WTC11 (cell line): ENCODE measurements at regions not wholly inside any gene's neighbourhood (a gene's known extent, or its start where the extent isn't known, plus 50 kb on each side); places are given as distances from the start of the nearest gene placed in this dataset.

Experiments used
- ATAC-seq: fragments of 200-7000 bp; cut with Tn5 transposase; 2 replicates; pipeline ENCODE4 v1.10.0; 2021; ENCODE audit warnings: mild to moderate bottlenecking, moderate library complexity
- CTCF ChIA-PET: fragments of 300-600 bp; sonication (Branson Sonifier 250); formaldehyde crosslinking; loops from one replicate; lab custom pipeline; 2021; ENCODE audit warnings: antibody characterized with exemption; lab: Charles Lee
- POLR2A ChIA-PET: fragments of 350-600 bp; sonication (Branson Sonifier 250); formaldehyde crosslinking; loops from one replicate; lab custom pipeline; 2021; ENCODE audit warnings: antibody characterized with exemption; lab: Charles Lee
- DNase-seq: peaks from one replicate; pipeline ENCODE4 v3.0.0; 2021; ENCODE audit warnings: low spot score
- H3K27ac Mint-ChIP-seq: 2 replicates; pipeline ENCODE4 v1.8.0; 2021; ENCODE audit warnings: mixed read lengths
- H3K27me3 Mint-ChIP-seq: 2 replicates; pipeline ENCODE4 v1.8.0; 2021; ENCODE audit warnings: low read depth, mild to moderate bottlenecking, moderate library complexity, mixed read lengths
- H3K36me3 Mint-ChIP-seq: 2 replicates; pipeline ENCODE4 v1.8.0; 2021; ENCODE audit warnings: mixed read lengths
- H3K4me1 Mint-ChIP-seq: 2 replicates; pipeline ENCODE4 v1.8.0; 2022; ENCODE audit warnings: mixed read lengths
- H3K4me3 Mint-ChIP-seq: 2 replicates; pipeline ENCODE4 v1.8.0; 2021; ENCODE audit warnings: mild to moderate bottlenecking, moderate library complexity, mixed read lengths
- H3K9me3 Mint-ChIP-seq: 2 replicates; pipeline ENCODE4 v1.8.0; 2021; ENCODE audit warnings: mixed read lengths
- ATF1 ChIP-seq: sonication (generic); formaldehyde crosslinking; IDR thresholded peaks from 2 replicates; pipeline ENCODE4 v1.8.1; 2023; ENCODE audit warnings: mild to moderate bottlenecking, moderate library complexity, missing genetic modification reagents
- ESRRA ChIP-seq: sonication (generic); formaldehyde crosslinking; IDR thresholded peaks from 2 replicates; pipeline ENCODE4 v1.8.1; 2022; ENCODE audit warnings: mild to moderate bottlenecking, missing genetic modification reagents, borderline replicate concordance
- GABPB1 ChIP-seq: sonication (generic); formaldehyde crosslinking; IDR thresholded peaks from 2 replicates; pipeline ENCODE4 v1.8.1; 2023; ENCODE audit warnings: mild to moderate bottlenecking, missing genetic modification reagents
- GRHL2 ChIP-seq: fragments of 250-450 bp; sonication (Bioruptor Pico); IDR thresholded peaks from 2 replicates; pipeline ENCODE4 v1.8.0; 2022; ENCODE audit warnings: mild to moderate bottlenecking, moderate library complexity; ENCODE audit not compliant: insufficient replicate concordance, severe bottlenecking
- MXD4 ChIP-seq: fragments of 250-450 bp; sonication (Bioruptor Pico); IDR thresholded peaks from 2 replicates; pipeline ENCODE4 v1.8.0; 2021; ENCODE audit warnings: mild to moderate bottlenecking, moderate library complexity, borderline replicate concordance
- NR3C1 ChIP-seq: sonication (generic); formaldehyde crosslinking; conservative IDR thresholded peaks from 2 replicates; pipeline ENCODE4 v1.8.1; 2023; ENCODE audit warnings: low read depth, mild to moderate bottlenecking, missing genetic modification reagents
- RELA ChIP-seq: sonication (generic); formaldehyde crosslinking; IDR thresholded peaks from 2 replicates; pipeline ENCODE4 v1.8.1; 2022; ENCODE audit warnings: missing genetic modification reagents, mild to moderate bottlenecking, borderline replicate concordance
- SOX15 ChIP-seq: fragments of 250-450 bp; sonication (Bioruptor Pico); IDR thresholded peaks from 2 replicates; pipeline ENCODE4 v1.9.0; 2021; ENCODE audit warnings: mild to moderate bottlenecking
- SP1 ChIP-seq: sonication (generic); formaldehyde crosslinking; conservative IDR thresholded peaks from 2 replicates; pipeline ENCODE4 v1.8.1; 2022; ENCODE audit warnings: missing genetic modification reagents
- ZBTB21 ChIP-seq: sonication (generic); formaldehyde crosslinking; IDR thresholded peaks from 2 replicates; pipeline ENCODE4 v1.8.1; 2023; ENCODE audit warnings: mild to moderate bottlenecking, missing genetic modification reagents, borderline replicate concordance
- ZNF416 ChIP-seq: fragments of 250-450 bp; sonication (Bioruptor Pico); IDR thresholded peaks from 2 replicates; pipeline ENCODE4 v1.9.0; 2021; ENCODE audit warnings: mild to moderate bottlenecking, inconsistent platforms
- TF ChIP-seq, protein P1 (sequence below): fragments of 250-450 bp; sonication (Bioruptor Pico); IDR thresholded peaks from 2 replicates; pipeline ENCODE4 v1.9.0; 2021; ENCODE audit warnings: moderate library complexity, mild to moderate bottlenecking, inconsistent platforms, borderline replicate concordance
- TF ChIP-seq, protein P2 (sequence below): sonication (generic); formaldehyde crosslinking; IDR thresholded peaks from 2 replicates; pipeline ENCODE4 v1.8.1; 2022; ENCODE audit warnings: mild to moderate bottlenecking, moderate library complexity, missing genetic modification reagents
- TF ChIP-seq, protein P3 (sequence below): sonication (generic); formaldehyde crosslinking; IDR thresholded peaks from 2 replicates; pipeline ENCODE4 v1.8.1; 2023; ENCODE audit warnings: mild to moderate bottlenecking, missing genetic modification reagents
- TF ChIP-seq, protein P4 (sequence below): sonication (generic); formaldehyde crosslinking; conservative IDR thresholded peaks from 2 replicates; pipeline ENCODE4 v1.8.1; 2023; ENCODE audit warnings: mild to moderate bottlenecking, low read depth, missing genetic modification reagents, moderate library complexity
- TF ChIP-seq, protein P5 (sequence below): sonication (generic); formaldehyde crosslinking; IDR thresholded peaks from 2 replicates; pipeline ENCODE4 v1.8.1; 2023; ENCODE audit warnings: mild to moderate bottlenecking, missing genetic modification reagents, moderate library complexity
- TF ChIP-seq, protein P6 (sequence below): sonication (generic); formaldehyde crosslinking; IDR thresholded peaks from 2 replicates; pipeline ENCODE4 v1.8.0; 2023; ENCODE audit warnings: missing genetic modification reagents
- TF ChIP-seq, protein P7 (sequence below): sonication (generic); formaldehyde crosslinking; IDR thresholded peaks from 2 replicates; pipeline ENCODE4 v1.8.1; 2022; ENCODE audit warnings: low read depth, missing genetic modification reagents, borderline replicate concordance
- TF ChIP-seq, protein P8 (sequence below): sonication (generic); formaldehyde crosslinking; IDR thresholded peaks from 2 replicates; pipeline ENCODE4 v1.8.0; 2022; ENCODE audit warnings: mild to moderate bottlenecking, missing genetic modification reagents
- TF ChIP-seq, protein P9 (sequence below): sonication (generic); formaldehyde crosslinking; IDR thresholded peaks from 2 replicates; pipeline ENCODE4 v1.8.0; 2022; ENCODE audit warnings: mild to moderate bottlenecking, missing genetic modification reagents

DNA sequence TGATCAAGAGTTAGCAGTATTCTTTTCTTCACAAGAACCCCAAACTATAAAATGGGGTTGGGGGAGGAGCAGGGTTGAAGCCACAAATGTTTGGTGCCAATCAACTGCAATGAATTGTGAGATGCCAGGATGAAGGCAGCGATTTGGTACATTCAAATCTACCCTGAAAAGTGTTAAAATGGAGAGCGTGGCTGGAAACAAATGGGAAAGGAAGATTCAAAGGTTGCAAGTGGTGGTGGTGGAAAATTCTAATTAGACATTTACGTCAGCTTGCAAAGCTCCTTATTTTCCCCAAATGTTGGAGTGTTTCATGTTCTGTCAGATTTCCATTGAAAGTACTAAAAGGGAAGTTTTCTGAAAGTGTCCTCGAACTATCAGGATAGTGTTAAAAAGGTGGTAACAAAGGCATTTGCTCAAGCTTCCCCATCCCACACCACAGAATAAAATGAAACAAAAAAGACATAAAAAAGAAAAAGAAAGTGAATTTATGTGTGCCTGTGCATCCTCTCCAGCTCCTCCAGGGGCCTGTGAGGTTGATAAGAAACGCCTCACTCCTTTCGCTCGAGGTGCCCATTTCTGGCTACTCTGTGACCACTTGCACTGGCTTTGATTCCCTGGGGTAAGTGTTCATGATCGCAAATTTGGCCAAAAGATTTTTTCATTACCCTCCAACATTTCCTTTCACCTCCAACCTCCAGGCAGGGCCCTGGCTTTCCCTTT, 424.1 kb upstream of the POU3F3 start:
- ChIA-PET POLR2A (no interaction called here), CTCF (no interaction called here)
- Mint-ChIP-seq H3K9me3 (no peaks in the 10 kb centered on the region), H3K27me3 (no peaks in the 10 kb centered on the region), H3K4me1 (peaks cover 49% of the 10 kb centered on the region), H3K4me3 (no peak overlapping the region), H3K36me3 (no peaks in the 10 kb centered on the region), H3K27ac (no peak overlapping the region)
- ATAC-seq: no peak
- no peak for DNase-seq
- TF ChIP-seq, protein P1, sequence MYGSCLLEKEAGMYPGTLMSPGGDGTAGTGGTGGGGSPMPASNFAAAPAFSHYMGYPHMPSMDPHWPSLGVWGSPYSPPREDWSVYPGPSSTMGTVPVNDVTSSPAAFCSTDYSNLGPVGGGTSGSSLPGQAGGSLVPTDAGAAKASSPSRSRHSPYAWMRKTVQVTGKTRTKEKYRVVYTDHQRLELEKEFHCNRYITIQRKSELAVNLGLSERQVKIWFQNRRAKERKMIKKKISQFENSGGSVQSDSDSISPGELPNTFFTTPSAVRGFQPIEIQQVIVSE (CRISPR knock-in tag): no peak
- TF ChIP-seq, protein P2, sequence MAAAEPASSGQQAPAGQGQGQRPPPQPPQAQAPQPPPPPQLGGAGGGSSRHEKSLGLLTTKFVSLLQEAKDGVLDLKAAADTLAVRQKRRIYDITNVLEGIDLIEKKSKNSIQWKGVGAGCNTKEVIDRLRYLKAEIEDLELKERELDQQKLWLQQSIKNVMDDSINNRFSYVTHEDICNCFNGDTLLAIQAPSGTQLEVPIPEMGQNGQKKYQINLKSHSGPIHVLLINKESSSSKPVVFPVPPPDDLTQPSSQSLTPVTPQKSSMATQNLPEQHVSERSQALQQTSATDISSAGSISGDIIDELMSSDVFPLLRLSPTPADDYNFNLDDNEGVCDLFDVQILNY (CRISPR knock-in tag): no peak

DNA sequence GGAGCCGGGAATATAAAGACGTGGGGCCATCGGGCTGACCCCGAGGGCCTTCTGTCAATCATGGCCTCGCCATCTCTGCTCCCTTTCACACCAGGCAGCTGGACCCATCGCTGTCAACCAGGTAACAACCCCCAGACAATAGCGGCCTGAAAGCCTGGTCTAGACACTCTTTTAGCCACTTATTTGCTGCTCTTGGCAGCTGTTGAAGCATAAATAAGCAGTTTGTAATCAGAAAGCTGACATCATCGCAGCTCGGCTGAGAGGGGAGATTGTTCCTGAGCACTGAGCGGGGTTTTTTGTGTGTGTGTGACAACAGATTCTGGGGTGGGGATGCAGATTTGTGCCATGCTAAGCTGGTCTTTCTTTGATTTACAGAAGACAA, 423.6 kb upstream of the POU3F3 start:
- no peak overlapping the region for H3K27ac Mint-ChIP-seq
- H3K36me3 Mint-ChIP-seq: no peaks in the 10 kb centered on the region
- H3K4me3 Mint-ChIP-seq: no peak overlapping the region
- CTCF ChIA-PET: no interaction called here
- no peak for ATAC-seq
- POLR2A ChIA-PET: no interaction called here
- peaks cover 54% of the 10 kb centered on the region for H3K4me1 Mint-ChIP-seq
- H3K27me3 Mint-ChIP-seq: no peaks in the 10 kb centered on the region
- H3K9me3 Mint-ChIP-seq: no peaks in the 10 kb centered on the region
- no peak for TF ChIP-seq RELA (CRISPR knock-in tag)
- TF ChIP-seq, protein P3, sequence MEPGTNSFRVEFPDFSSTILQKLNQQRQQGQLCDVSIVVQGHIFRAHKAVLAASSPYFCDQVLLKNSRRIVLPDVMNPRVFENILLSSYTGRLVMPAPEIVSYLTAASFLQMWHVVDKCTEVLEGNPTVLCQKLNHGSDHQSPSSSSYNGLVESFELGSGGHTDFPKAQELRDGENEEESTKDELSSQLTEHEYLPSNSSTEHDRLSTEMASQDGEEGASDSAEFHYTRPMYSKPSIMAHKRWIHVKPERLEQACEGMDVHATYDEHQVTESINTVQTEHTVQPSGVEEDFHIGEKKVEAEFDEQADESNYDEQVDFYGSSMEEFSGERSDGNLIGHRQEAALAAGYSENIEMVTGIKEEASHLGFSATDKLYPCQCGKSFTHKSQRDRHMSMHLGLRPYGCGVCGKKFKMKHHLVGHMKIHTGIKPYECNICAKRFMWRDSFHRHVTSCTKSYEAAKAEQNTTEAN (CRISPR knock-in tag): no peak
- TF ChIP-seq ZBTB21 (CRISPR knock-in tag): no peak
- TF ChIP-seq GRHL2: no peak
- TF ChIP-seq, protein P4, sequence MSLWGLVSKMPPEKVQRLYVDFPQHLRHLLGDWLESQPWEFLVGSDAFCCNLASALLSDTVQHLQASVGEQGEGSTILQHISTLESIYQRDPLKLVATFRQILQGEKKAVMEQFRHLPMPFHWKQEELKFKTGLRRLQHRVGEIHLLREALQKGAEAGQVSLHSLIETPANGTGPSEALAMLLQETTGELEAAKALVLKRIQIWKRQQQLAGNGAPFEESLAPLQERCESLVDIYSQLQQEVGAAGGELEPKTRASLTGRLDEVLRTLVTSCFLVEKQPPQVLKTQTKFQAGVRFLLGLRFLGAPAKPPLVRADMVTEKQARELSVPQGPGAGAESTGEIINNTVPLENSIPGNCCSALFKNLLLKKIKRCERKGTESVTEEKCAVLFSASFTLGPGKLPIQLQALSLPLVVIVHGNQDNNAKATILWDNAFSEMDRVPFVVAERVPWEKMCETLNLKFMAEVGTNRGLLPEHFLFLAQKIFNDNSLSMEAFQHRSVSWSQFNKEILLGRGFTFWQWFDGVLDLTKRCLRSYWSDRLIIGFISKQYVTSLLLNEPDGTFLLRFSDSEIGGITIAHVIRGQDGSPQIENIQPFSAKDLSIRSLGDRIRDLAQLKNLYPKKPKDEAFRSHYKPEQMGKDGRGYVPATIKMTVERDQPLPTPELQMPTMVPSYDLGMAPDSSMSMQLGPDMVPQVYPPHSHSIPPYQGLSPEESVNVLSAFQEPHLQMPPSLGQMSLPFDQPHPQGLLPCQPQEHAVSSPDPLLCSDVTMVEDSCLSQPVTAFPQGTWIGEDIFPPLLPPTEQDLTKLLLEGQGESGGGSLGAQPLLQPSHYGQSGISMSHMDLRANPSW (CRISPR knock-in tag): no peak
- TF ChIP-seq, protein P5, sequence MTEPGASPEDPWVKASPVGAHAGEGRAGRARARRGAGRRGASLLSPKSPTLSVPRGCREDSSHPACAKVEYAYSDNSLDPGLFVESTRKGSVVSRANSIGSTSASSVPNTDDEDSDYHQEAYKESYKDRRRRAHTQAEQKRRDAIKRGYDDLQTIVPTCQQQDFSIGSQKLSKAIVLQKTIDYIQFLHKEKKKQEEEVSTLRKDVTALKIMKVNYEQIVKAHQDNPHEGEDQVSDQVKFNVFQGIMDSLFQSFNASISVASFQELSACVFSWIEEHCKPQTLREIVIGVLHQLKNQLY: no peak
- TF ChIP-seq, protein P6, sequence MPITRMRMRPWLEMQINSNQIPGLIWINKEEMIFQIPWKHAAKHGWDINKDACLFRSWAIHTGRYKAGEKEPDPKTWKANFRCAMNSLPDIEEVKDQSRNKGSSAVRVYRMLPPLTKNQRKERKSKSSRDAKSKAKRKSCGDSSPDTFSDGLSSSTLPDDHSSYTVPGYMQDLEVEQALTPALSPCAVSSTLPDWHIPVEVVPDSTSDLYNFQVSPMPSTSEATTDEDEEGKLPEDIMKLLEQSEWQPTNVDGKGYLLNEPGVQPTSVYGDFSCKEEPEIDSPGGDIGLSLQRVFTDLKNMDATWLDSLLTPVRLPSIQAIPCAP (CRISPR knock-in tag): no peak
- no peak for TF ChIP-seq GABPB1
- TF ChIP-seq, all 79 proteins: peak for 0
- DNase-seq: no peak

DNA sequence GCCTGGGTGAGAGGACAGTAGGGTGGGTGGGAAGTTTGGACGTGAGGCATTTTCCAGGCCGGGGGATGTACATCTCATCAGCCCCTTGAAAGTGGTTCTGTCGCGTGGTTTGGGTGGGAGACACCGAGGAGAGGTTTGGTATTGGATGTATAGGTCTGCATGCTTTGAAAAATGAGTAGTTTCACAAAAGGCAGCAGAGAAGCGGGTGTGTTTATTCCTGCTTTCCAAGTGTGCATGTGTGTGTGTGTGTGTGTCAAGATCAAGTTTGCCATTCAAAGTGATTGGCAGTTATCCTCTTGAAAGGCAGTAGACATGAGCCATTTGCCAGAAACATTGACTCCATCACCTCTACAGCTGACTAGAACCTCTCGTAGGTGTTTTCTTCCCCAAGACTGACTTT, 423.1 kb upstream of the POU3F3 start:
- Mint-ChIP-seq H3K4me3 (no peak overlapping the region), H3K9me3 (no peaks in the 10 kb centered on the region), H3K36me3 (no peaks in the 10 kb centered on the region), H3K27ac (no peak overlapping the region), H3K27me3 (no peaks in the 10 kb centered on the region), H3K4me1 (peaks cover 59% of the 10 kb centered on the region)
- no peak for DNase-seq
- CTCF ChIA-PET: no interaction called here
- POLR2A ChIA-PET: no interaction called here
- no peak for ATAC-seq
- TF ChIP-seq, protein P5: no peak
- TF ChIP-seq NR3C1 (CRISPR knock-in tag) (no peak), ESRRA (CRISPR knock-in tag) (no peak), ATF1 (CRISPR knock-in tag) (no peak), SOX15 (no peak), MXD4 (CRISPR knock-in tag) (no peak), SP1 (CRISPR knock-in tag) (no peak), ZNF416 (no peak)
- TF ChIP-seq, protein P6 (CRISPR knock-in tag): no peak
- TF ChIP-seq, protein P7, sequence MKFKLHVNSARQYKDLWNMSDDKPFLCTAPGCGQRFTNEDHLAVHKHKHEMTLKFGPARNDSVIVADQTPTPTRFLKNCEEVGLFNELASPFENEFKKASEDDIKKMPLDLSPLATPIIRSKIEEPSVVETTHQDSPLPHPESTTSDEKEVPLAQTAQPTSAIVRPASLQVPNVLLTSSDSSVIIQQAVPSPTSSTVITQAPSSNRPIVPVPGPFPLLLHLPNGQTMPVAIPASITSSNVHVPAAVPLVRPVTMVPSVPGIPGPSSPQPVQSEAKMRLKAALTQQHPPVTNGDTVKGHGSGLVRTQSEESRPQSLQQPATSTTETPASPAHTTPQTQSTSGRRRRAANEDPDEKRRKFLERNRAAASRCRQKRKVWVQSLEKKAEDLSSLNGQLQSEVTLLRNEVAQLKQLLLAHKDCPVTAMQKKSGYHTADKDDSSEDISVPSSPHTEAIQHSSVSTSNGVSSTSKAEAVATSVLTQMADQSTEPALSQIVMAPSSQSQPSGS (CRISPR knock-in tag): no peak
- TF ChIP-seq, protein P8, sequence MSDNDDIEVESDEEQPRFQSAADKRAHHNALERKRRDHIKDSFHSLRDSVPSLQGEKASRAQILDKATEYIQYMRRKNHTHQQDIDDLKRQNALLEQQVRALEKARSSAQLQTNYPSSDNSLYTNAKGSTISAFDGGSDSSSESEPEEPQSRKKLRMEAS (CRISPR knock-in tag): no peak
- TF ChIP-seq, protein P9, sequence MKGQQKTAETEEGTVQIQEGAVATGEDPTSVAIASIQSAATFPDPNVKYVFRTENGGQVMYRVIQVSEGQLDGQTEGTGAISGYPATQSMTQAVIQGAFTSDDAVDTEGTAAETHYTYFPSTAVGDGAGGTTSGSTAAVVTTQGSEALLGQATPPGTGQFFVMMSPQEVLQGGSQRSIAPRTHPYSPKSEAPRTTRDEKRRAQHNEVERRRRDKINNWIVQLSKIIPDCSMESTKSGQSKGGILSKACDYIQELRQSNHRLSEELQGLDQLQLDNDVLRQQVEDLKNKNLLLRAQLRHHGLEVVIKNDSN (CRISPR knock-in tag): no peak
